Naive thymus-derived CD4-positive, alpha-beta T cell (primary cell): ENCODE measurements at regions not wholly inside any gene's neighbourhood (a gene's known extent, or its start where the extent isn't known, plus 50 kb on each side); places are given as distances from the start of the nearest gene placed in this dataset.
"Not testable (repeated sequence)": the region's sequence is repeated elsewhere in the genome, so short reads cannot be mapped to it uniquely, and the experiment has no call there.

ENCODE experiments used
- ATAC-seq: fragments of 150-1000 bp; cut with Tn5 transposase; 2 replicates; pipeline ENCODE4 v1.10.0; 2021; ENCODE audit warnings: mild to moderate bottlenecking, moderate library complexity
- CTCF ChIA-PET: fragments of 350-600 bp; sonication (Branson Sonifier 250); formaldehyde crosslinking; loops from one replicate; lab custom pipeline; 2021; ENCODE audit warnings: antibody characterized with exemption; lab: Charles Lee
- POLR2A ChIA-PET: fragments of 350-600 bp; sonication (Branson Sonifier 250); formaldehyde crosslinking; loops from one replicate; lab custom pipeline; 2021; ENCODE audit warnings: antibody characterized with exemption, inconsistent platforms; lab: Charles Lee
- DNase-seq, 9 donors: peaks; one replicate each; pipeline versions ENCODE4 v3.0.0 to v3.0.0-alpha.2; 2020 to 2022; ENCODE audit warnings: mixed read lengths in 1 of 9
- H3K27ac ChIP-seq: one replicate; pipeline ENCODE4 v1.7.0; 2013; ENCODE audit warnings: mild to moderate bottlenecking, low read depth, low read length, moderate library complexity
- H3K27me3 ChIP-seq, 2 donors: one replicate each; pipeline ENCODE4 v1.7.0; 2013; ENCODE audit warnings: low read length in 2 of 2, mild to moderate bottlenecking in 2 of 2, moderate library complexity in 2 of 2; ENCODE audit not compliant: control insufficient read depth in 2 of 2, insufficient read depth in 2 of 2
- H3K36me3 ChIP-seq, 3 experiments: 1 replicate in 2 of 3; 2 replicates in 1 of 3; pipeline ENCODE4 v1.7.0; 2013; ENCODE audit warnings: low read length in 3 of 3, mild to moderate bottlenecking in 3 of 3, moderate library complexity in 1 of 3; ENCODE audit not compliant: insufficient read depth in 3 of 3, control insufficient read depth in 2 of 3
- H3K4me1 ChIP-seq, 2 donors: one replicate each; pipeline ENCODE4 v1.7.0; 2013; ENCODE audit warnings: low read length in 2 of 2, mild to moderate bottlenecking in 2 of 2, moderate library complexity in 1 of 2; ENCODE audit not compliant: control insufficient read depth in 2 of 2, insufficient read depth in 2 of 2
- H3K4me3 ChIP-seq: 2 replicates; pipeline ENCODE4 v1.7.0; 2013; ENCODE audit warnings: mild to moderate bottlenecking, low read length
- H3K9me3 ChIP-seq, 3 experiments: 1 replicate in 2 of 3; 2 replicates in 1 of 3; pipeline ENCODE4 v1.7.0; 2013; ENCODE audit warnings: low read length in 3 of 3; ENCODE audit not compliant: control insufficient read depth in 2 of 3
- H3K27ac Mint-ChIP-seq, 9 donors: one replicate each; pipeline ENCODE4 v1.8.0; 2020 to 2022; ENCODE audit warnings: mixed read lengths in 9 of 9, mild to moderate bottlenecking in 8 of 9, moderate library complexity in 5 of 9, inconsistent platforms in 2 of 9
- H3K27me3 Mint-ChIP-seq, 5 donors: one replicate each; pipeline ENCODE4 v1.8.0; 2021 to 2022; ENCODE audit warnings: mixed read lengths in 5 of 5, mild to moderate bottlenecking in 1 of 5
- H3K36me3 Mint-ChIP-seq, 5 donors: one replicate each; pipeline ENCODE4 v1.8.0; 2020 to 2022; ENCODE audit warnings: mixed read lengths in 5 of 5, mild to moderate bottlenecking in 3 of 5, inconsistent platforms in 1 of 5
- H3K4me1 Mint-ChIP-seq, 7 donors: one replicate each; pipeline ENCODE4 v1.8.0; 2020 to 2022; ENCODE audit warnings: mixed read lengths in 7 of 7, mild to moderate bottlenecking in 3 of 7, inconsistent platforms in 1 of 7
- H3K4me3 Mint-ChIP-seq, 10 donors: one replicate each; pipeline ENCODE4 v1.8.0; 2020 to 2022; ENCODE audit warnings: mild to moderate bottlenecking in 10 of 10, mixed read lengths in 10 of 10, moderate library complexity in 6 of 10, inconsistent platforms in 2 of 10
- H3K9me3 Mint-ChIP-seq, 11 donors: one replicate each; pipeline ENCODE4 v1.8.0; 2020 to 2022; ENCODE audit warnings: mixed read lengths in 11 of 11, mild to moderate bottlenecking in 4 of 11, inconsistent platforms in 1 of 11, moderate library complexity in 1 of 11
- intact Hi-C, 2 donors: fragments of 100-400 bp; cut with micrococcal nuclease; formaldehyde crosslinking; loops; one replicate each; pipeline ENCODE4 v1.15.1; 2023

- H3K4me1 ChIP-seq, result peaks cover 17 to 27% of the 10 kb centered on the region in 2 donors
- Mint-ChIP-seq H3K9me3 (peaks cover 0 to 19% (median 4%) of the 10 kb centered on the region in 11 donors), H3K4me1 (peaks cover 22 to 31% (median 26%) of the 10 kb centered on the region in 7 donors), H3K36me3 (peaks cover 0 to 18% (median 5%) of the 10 kb centered on the region in 5 donors)
- POLR2A ChIA-PET, H3K27me3 Mint-ChIP-seq, H3K9me3 ChIP-seq, DNase-seq, H3K4me3 ChIP-seq, CTCF ChIA-PET, H3K27ac ChIP-seq, H3K4me3 Mint-ChIP-seq, intact Hi-C loops, H3K27ac Mint-ChIP-seq, H3K27me3 ChIP-seq, ATAC-seq, H3K36me3 ChIP-seq: not testable (repeated sequence)
Measured at GRCh38 chr2:37579949-37580348, 91.5 kb downstream of the CDC42EP3 start.

GRCh38 chr2:37581433-37581832, 90.0 kb downstream of the CDC42EP3 start:
- Histone ChIP-seq H3K4me1 (peaks cover 32 to 39% of the 10 kb centered on the region in 2 donors), H3K9me3 (no peaks in the 10 kb centered on the region), H3K4me3 (no peak overlapping the region), H3K36me3 (no peaks in the 10 kb centered on the region), H3K27me3 (no peaks in the 10 kb centered on the region), H3K27ac (no peak overlapping the region)
- no peak overlapping the region for H3K27ac Mint-ChIP-seq
- H3K27me3 Mint-ChIP-seq, result no peaks in the 10 kb centered on the region
- ATAC-seq (no peak), DNase-seq (no peak)
- POLR2A ChIA-PET, result no interaction called here
- CTCF ChIA-PET, result no interaction called here
- H3K4me3 Mint-ChIP-seq, result no peak overlapping the region
- peaks cover 0 to 18% (median 4%) of the 10 kb centered on the region in 5 donors for H3K36me3 Mint-ChIP-seq
- intact Hi-C loops, result no loop called here
- H3K9me3 Mint-ChIP-seq, result peaks cover 0 to 15% (median 3%) of the 10 kb centered on the region in 11 donors
- H3K4me1 Mint-ChIP-seq, result peaks cover 35 to 46% (median 40%) of the 10 kb centered on the region in 7 donors

- Histone ChIP-seq H3K27me3 (no peaks in the 10 kb centered on the region), H3K4me1 (peaks cover 39 to 51% of the 10 kb centered on the region in 2 donors), H3K9me3 (no peaks in the 10 kb centered on the region), H3K4me3 (peak overlapping the region; percentile 41), H3K36me3 (no peaks in the 10 kb centered on the region), H3K27ac (peak overlapping the region; percentile 14)
- no peaks in the 10 kb centered on the region for H3K27me3 Mint-ChIP-seq
- DNase-seq, result peak in 3 of 9 donors; percentile 14 to 21 (median 19)
- H3K9me3 Mint-ChIP-seq, result peaks cover 0 to 7% (median 3%) of the 10 kb centered on the region in 11 donors
- ATAC-seq, result no peak
- peak overlapping the region in 8 of 9 donors; percentile 1 to 76 (median 62) for H3K27ac Mint-ChIP-seq
- H3K4me3 Mint-ChIP-seq, result peak overlapping the region; percentile 39 to 80 (median 66)
- H3K36me3 Mint-ChIP-seq, result peaks cover 0 to 10% (median 4%) of the 10 kb centered on the region in 5 donors
- ChIA-PET CTCF (interaction anchor here (0.6 to 1.0 kb wide), 4 partner anchors 17 to 258 kb away, joined by 3 to 4 read pairs (median 3); no protein-coding TSS in a partner anchor), POLR2A (interaction anchor here (0.7 to 1.5 kb wide), 6 partner anchors 13 to 72 kb away, joined by 3 read pairs; no protein-coding TSS in a partner anchor)
- peaks cover 45 to 58% (median 51%) of the 10 kb centered on the region in 7 donors for H3K4me1 Mint-ChIP-seq
- intact Hi-C loops, result no loop called here
Measured at GRCh38 chr2:37582481-37583220, 88.8 kb downstream of the CDC42EP3 start.

GRCh38 chr2:37583402-37583801, 88.0 kb downstream of the CDC42EP3 start:
- H3K27me3 ChIP-seq, result no peaks in the 10 kb centered on the region
- Mint-ChIP-seq H3K27ac (peak overlapping the region in 4 of 9 donors; percentile 18 to 76 (median 72)), H3K4me3 (peak overlapping the region in 9 of 10 donors; percentile 35 to 80 (median 64)), H3K9me3 (peaks cover 0 to 7% (median 3%) of the 10 kb centered on the region in 11 donors), H3K27me3 (no peaks in the 10 kb centered on the region), H3K36me3 (peaks cover 0 to 9% (median 4%) of the 10 kb centered on the region in 5 donors), H3K4me1 (peaks cover 46 to 64% (median 52%) of the 10 kb centered on the region in 7 donors)
- DNase-seq, result no peak
- peaks cover 39 to 58% of the 10 kb centered on the region in 2 donors for H3K4me1 ChIP-seq
- ATAC-seq, result no peak
- ChIA-PET CTCF (interaction anchor here (0.6 to 1.0 kb wide), 2 partner anchors 33 to 257 kb away, joined by 3 read pairs; no protein-coding TSS in a partner anchor), POLR2A (interaction anchor here (0.9 to 1.5 kb wide), 2 partner anchors 13 to 16 kb away, joined by 3 read pairs; no protein-coding TSS in a partner anchor)
- H3K4me3 ChIP-seq, result peak overlapping the region; percentile 41
- H3K27ac ChIP-seq, result no peak overlapping the region
- H3K36me3 ChIP-seq, result no peaks in the 10 kb centered on the region
- no peaks in the 10 kb centered on the region for H3K9me3 ChIP-seq
- intact Hi-C loops, result no loop called here

- peak overlapping the region in 4 of 9 donors; percentile 18 to 81 (median 72) for H3K27ac Mint-ChIP-seq
- H3K36me3 ChIP-seq, result no peaks in the 10 kb centered on the region
Measured at GRCh38 chr2:37583867-37584266, 87.6 kb downstream of the CDC42EP3 start.

GRCh38 chr2:37585295-37585908, 86.0 kb downstream of the CDC42EP3 start:
- H3K36me3 Mint-ChIP-seq, result peaks cover 0 to 5% (median 0%) of the 10 kb centered on the region in 5 donors
- intact Hi-C loops, result loop anchor here (5.0 kb wide), 3 partner anchors 33 to 127 kb away; no protein-coding TSS in a partner anchor
- ATAC-seq (no peak), DNase-seq (no peak)
- Histone ChIP-seq H3K27ac (no peak overlapping the region), H3K9me3 (no peaks in the 10 kb centered on the region), H3K4me1 (peaks cover 39 to 74% of the 10 kb centered on the region in 2 donors), H3K27me3 (no peaks in the 10 kb centered on the region), H3K4me3 (peak overlapping the region; percentile 28), H3K36me3 (no peaks in the 10 kb centered on the region)
- H3K9me3 Mint-ChIP-seq, result no peaks in the 10 kb centered on the region
- H3K27me3 Mint-ChIP-seq, result no peaks in the 10 kb centered on the region
- CTCF ChIA-PET, result interaction anchor here (0.7 to 1.7 kb wide), 2 partner anchors 14 to 292 kb away, joined by 4 read pairs; no protein-coding TSS in a partner anchor
- peaks cover 47 to 74% (median 56%) of the 10 kb centered on the region in 7 donors for H3K4me1 Mint-ChIP-seq
- H3K4me3 Mint-ChIP-seq, result peak overlapping the region; percentile 44 to 80 (median 74)
- POLR2A ChIA-PET, result interaction anchor here (0.5 to 1.6 kb wide), 5 partner anchors 15 to 87 kb away, joined by 3 to 5 read pairs (median 3); no protein-coding TSS in a partner anchor
- H3K27ac Mint-ChIP-seq, result peak overlapping the region; percentile 23 to 88 (median 55)

More at GRCh38 chr2:37583867-37584266, 87.6 kb downstream of the CDC42EP3 start:
- peaks cover 0 to 7% (median 3%) of the 10 kb centered on the region in 11 donors for H3K9me3 Mint-ChIP-seq
- H3K36me3 Mint-ChIP-seq, result peaks cover 0 to 9% (median 4%) of the 10 kb centered on the region in 5 donors
- no peak for DNase-seq
- H3K4me1 Mint-ChIP-seq, result peaks cover 46 to 68% (median 52%) of the 10 kb centered on the region in 7 donors
- Histone ChIP-seq H3K27ac (no peak overlapping the region), H3K9me3 (no peaks in the 10 kb centered on the region), H3K4me3 (no peak overlapping the region), H3K27me3 (no peaks in the 10 kb centered on the region), H3K4me1 (peaks cover 39 to 62% of the 10 kb centered on the region in 2 donors)
- ChIA-PET CTCF (no interaction called here), POLR2A (interaction anchor here (1.5 kb wide), 1 partner anchor 16 kb away, joined by 3 read pairs; no protein-coding TSS in a partner anchor)
- H3K4me3 Mint-ChIP-seq, result peak overlapping the region in 2 of 10 donors; percentile 13 to 49
- H3K27me3 Mint-ChIP-seq, result no peaks in the 10 kb centered on the region
- intact Hi-C loops, result no loop called here
- ATAC-seq, result no peak
